Superior temporal gyrus (tissue), 1 donor: ENCODE measurements at regions not wholly inside any gene's neighbourhood (a gene's known extent, or its start where the extent isn't known, plus 50 kb on each side); places are given as distances from the start of the nearest gene placed in this dataset.

Source experiments
- DNase-seq: peaks from one replicate; pipeline ENCODE4 v3.0.0-alpha.2; 2016; ENCODE audit errors: extremely low spot score

DNA sequence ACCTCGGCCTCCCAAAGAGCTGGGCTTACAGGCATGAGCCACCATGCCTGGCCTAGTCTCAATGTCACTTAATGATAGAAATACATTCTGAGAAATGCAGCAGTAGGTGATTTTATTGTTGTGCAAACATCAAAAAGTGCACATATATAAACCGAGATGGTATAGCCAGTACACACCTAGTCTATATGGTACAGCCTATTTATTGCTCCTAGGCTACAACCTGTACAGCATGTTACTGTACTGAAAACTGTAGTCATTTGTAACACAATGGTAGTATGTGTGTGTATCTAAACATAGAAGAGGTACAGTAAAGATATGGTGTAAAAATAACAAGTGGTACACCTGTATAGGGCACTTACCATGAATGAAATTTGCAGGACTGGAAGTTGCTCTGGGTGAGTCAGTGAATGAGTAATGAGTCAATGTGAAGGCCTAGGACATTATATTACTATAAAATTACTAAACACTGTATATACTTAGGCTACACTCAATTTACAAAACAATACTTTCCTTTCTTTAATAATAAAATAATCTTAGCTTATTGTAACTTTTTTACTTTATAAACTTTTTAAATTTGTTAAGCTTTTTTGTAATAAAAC lies 166.7 kb upstream of the SYT1 start:
- no peak for DNase-seq

- DNase-seq, result no peak
Measured at GRCh38 chr12:78698747-78699146, 165.8 kb upstream of the SYT1 start.

DNA sequence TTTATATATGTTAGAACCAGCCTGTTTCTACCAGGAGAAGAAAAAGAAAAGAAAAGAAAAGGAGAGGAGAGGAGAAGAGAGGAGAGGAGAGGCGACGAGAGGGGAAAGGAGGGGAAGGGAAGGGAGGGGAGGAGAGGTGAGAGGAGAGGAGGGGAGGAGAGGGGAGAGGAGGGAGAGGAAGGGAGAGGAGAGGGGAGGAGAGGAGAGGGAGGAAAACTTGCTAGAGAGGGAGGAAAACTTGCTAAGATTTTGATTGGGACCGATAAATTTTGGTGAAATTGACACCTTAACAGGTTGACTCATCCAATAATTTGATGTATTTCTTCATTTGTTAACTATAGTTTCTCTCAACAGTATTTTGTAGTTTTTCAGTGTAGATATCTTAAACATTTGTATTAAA lies 164.0 kb upstream of the SYT1 start:
- no peak for DNase-seq

- DNase-seq, result no peak
Measured at GRCh38 chr12:78703820-78704525, 160.6 kb upstream of the SYT1 start.

DNA sequence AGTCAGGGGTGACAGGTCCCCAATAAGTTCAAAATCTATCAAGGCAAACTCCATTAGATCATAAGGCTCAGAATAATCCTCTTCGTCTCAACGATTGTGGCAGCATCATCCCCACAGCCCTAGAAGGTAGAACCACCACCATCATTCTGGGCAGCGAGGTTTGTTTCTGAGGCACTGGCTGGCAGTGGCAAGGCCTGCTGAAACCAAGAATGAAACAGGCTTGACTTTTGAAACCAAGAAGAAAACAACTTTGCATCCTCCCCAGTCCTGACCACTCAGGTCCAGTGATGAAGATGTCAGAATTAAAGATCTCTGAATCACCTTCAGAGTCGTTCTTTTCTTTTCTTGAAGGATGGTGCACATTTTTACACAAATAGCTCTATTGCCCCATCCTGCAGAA lies 152.6 kb upstream of the SYT1 start:
- no peak for DNase-seq

DNA sequence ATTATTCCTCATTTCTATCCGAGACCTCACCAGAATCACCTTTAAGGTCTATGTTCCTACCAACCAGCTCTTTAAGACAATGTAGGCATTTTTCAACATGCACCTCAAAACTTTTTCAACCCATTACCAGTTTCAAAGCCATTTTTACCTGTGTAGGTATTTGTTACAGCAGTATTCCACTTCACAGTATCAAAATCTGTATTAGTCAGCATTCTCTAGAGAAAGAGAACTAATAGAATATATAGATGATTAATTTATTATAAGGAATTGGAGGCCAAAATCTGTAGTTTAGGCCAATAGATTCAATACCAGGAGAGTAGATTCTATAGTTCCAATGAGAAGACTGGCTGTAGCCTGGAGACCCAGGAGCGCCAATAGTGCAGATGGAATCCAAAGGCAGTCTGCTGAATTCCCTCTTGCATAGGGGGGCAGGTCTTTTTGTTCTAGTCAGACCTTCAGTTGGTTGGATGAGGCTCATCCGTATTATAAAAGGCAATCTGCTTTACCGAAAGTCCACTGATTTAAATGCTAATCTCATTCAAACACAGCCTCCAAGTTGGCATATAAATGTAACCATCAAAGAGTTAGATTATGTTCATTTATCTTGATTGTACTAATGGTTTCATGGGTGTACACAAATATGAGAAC lies 151.6 kb upstream of the SYT1 start:
- DNase-seq, result no peak

DNA sequence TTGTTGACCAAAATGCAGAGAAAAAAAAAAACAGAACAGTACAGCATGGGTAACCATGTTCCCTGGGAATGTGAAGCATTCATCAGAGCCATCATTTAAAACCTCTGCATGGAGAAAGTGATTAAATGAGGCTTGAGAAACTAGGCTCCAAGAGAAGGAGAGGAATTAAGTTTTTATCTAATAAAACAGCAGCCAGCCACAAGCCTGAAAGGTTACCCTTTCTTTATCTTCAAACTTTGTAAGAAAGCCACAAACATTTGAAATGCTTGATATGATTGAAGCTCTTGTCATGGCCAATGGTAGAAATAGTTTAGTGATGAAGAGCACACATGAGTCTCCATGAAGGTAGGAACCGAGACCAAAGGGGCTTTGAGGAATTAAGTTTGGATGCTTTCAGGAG lies 144.9 kb upstream of the SYT1 start:
- no peak for DNase-seq

GRCh38 chr12:78721906-78722305 lies 142.7 kb upstream of the SYT1 start:
- no peak for DNase-seq

DNA sequence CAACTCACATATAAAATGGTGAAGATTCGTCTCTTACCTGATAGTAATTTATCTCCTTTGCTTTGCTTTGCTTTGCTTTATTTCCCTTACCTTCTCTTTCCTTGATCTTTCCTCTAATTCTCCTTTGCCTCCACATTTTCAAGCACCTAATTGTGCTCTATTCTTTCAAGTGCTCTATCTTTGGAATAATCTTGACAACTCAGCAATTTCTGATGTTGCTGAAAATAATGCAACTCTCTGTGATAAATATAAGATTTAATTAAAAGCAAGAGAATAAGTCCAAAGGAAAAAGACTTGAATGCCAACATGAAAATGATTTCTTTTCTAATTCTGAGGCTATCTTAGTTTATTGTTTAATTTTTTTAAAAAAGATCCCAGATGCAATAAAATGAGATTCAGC lies 139.5 kb upstream of the SYT1 start:
- DNase-seq, result no peak

- DNase-seq, result no peak
Measured at GRCh38 chr12:78725951-78726580, 138.5 kb upstream of the SYT1 start.

GRCh38 chr12:78726854-78727253 lies 137.7 kb upstream of the SYT1 start:
- no peak for DNase-seq

DNA sequence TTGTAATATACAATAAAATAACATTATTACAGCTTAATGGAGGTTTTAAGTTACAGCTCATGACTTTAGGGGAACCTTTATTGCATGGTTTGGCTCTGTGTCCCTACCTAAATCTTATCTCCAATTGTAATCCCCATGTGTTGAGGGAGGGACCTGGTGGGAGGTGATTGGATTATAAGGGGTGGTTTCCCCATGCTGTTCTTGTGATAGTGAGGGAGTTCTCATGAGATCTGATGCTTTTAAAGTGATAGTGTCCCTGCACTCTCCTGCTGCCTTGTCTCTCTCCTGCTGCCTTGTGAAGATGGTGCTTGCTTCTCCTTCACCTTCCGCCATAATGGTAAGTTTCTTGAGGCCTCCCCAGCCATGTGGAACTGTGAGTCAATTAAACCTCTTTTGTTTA lies 132.1 kb upstream of the SYT1 start:
- DNase-seq, result no peak

DNA sequence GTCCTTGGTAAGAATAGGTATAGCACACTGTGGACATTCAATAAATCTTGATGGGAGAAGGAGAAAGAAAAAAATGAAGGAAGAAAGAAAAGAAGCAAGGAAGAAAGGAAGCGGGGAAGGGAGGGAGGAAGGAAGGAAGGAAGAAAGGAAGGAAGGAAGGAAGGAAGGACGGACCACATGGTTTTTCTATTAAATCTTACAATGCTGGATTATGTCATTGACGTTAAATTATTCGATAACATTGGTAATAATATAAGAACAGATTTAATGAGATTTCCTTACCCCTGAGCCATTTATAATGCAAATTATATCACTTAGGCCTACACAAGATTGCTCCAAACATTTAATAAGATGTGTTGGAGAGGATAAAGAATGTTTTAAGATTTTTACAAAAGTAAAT lies 124.9 kb upstream of the SYT1 start:
- DNase-seq, result no peak

DNA sequence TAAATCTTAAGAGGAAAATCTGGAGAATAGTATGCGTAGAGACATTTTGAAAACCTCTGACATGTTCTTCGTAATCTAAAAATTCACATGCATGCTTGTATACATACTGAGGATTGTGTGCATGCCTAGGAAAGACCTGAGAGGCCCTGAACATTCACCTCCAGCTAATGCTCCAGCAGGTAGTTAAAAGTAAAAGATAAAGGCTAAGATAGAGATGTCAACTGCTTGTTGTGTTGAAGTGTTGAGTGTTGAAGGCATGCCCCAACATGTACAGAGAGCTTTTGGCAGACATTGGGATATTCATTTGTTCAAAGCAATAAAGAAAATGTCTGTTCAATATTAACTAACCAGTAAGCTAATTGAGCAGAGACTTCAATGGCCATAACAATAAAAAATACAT lies 118.6 kb upstream of the SYT1 start:
- DNase-seq, result no peak

DNA sequence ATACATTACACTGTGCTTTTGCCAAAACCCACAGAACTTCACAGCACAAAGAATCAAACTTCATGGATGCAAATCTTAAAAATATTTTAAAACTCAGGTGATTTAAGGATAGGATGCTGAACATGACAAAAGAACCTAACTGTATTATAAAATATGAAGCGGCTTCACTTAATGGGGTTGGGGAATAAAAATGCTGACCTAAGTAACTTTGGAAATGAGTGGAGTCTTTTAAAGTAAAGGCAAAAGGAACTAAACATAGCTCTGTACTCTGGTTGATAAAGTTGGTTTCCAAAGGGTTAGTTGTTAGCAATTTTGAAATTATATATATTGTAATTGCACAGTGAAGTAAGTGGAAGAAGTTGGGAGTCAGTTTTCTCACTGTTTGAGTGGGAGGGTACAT lies 111.5 kb upstream of the SYT1 start:
- no peak for DNase-seq

- DNase-seq, result no peak
Measured at GRCh38 chr12:78756936-78757335, 107.6 kb upstream of the SYT1 start.

- DNase-seq, result no peak
Measured at GRCh38 chr12:78759367-78759766, 105.2 kb upstream of the SYT1 start.

- DNase-seq, result no peak
Measured at GRCh38 chr12:78760906-78761305, 103.7 kb upstream of the SYT1 start.

GRCh38 chr12:78764913-78765312 lies 99.7 kb upstream of the SYT1 start:
- no peak for DNase-seq

DNA sequence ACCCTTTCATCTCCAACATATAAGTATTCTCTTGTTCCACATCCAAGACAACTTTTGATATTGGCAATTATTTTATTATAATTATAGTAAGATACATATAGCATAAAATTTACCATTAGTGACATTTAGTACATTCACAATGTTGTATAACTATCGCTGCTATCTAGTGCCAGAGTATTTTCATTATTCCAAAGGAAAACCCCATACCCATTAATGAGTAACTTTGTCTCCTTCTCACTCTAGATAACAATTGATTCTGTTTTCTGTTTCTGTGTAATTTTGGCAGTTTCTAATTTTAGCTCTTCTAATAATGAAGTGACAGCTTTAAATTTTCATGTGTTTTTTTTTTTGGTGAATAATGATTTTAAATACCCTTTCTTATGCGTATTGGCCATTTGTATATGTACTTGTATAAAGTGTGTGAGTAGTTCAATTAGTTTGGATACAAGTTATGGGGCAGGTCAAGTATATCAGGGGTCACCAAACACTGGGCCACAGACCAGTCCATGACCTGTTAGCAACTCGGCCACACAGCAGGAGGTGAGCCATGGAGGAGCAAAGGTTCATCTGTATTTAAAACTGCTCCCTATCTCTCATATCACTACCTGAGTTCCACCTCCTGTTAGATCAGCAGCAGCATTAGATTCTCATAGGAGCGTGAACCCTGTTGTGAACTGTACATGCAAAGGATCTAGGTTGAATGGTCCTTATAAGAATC lies 97.2 kb upstream of the SYT1 start:
- no peak for DNase-seq

- DNase-seq, result no peak
Measured at GRCh38 chr12:78778339-78778738, 86.2 kb upstream of the SYT1 start.

DNA sequence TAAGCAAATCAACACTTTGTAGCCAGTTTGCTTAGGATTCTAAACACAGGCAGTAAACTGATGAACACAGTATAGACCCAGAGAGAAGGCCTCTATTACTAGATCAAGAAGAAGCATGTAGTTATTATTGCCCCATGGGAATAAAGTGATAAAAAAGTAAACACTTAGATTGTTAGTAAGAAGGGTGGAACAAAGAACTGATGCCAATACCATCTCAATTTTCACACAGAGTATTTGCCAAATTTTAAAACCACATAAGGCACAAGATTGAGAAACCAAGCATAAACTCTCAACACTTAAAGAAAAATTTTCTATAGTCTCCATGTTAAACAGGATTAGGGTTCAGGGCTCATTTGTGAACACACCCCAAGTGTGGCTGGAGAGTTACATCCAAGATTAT lies 77.0 kb upstream of the SYT1 start:
- DNase-seq, result no peak
